ENCODE measurements at regions not wholly inside any gene's neighbourhood (a gene's known extent, or its start where the extent isn't known, plus 50 kb on each side); places are given as distances from the start of the nearest gene placed in this dataset.

DNA sequence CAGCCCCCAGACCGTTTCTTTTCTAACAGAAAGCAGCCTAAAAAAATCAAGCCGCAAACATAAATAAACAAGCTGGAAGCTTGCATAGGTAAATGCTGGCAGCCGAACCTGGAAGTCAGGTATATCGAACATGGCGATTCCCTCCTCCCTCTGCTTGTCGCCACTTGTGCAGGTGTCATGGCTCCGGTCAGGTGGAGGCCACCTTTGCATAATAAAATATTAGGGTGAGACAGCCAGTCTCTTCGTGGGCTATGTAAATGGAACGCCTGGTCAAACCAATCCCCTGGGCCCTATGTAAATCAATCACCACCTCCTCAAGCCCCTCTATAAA lies 223.9 kb upstream of the DAAM1 start:
- TF ChIP-seq BRCA1 (CRISPR knock-in tag; IDR thresholded peaks at IDR 0.05) (no peak), TGIF2 (CRISPR knock-in tag; IDR thresholded peaks at IDR 0.05) (no peak), EZH2 (conservative IDR thresholded peaks at IDR 0.05; ENCODE audit: low read depth, low read length) (no peak)
- TF ChIP-seq, protein P1, sequence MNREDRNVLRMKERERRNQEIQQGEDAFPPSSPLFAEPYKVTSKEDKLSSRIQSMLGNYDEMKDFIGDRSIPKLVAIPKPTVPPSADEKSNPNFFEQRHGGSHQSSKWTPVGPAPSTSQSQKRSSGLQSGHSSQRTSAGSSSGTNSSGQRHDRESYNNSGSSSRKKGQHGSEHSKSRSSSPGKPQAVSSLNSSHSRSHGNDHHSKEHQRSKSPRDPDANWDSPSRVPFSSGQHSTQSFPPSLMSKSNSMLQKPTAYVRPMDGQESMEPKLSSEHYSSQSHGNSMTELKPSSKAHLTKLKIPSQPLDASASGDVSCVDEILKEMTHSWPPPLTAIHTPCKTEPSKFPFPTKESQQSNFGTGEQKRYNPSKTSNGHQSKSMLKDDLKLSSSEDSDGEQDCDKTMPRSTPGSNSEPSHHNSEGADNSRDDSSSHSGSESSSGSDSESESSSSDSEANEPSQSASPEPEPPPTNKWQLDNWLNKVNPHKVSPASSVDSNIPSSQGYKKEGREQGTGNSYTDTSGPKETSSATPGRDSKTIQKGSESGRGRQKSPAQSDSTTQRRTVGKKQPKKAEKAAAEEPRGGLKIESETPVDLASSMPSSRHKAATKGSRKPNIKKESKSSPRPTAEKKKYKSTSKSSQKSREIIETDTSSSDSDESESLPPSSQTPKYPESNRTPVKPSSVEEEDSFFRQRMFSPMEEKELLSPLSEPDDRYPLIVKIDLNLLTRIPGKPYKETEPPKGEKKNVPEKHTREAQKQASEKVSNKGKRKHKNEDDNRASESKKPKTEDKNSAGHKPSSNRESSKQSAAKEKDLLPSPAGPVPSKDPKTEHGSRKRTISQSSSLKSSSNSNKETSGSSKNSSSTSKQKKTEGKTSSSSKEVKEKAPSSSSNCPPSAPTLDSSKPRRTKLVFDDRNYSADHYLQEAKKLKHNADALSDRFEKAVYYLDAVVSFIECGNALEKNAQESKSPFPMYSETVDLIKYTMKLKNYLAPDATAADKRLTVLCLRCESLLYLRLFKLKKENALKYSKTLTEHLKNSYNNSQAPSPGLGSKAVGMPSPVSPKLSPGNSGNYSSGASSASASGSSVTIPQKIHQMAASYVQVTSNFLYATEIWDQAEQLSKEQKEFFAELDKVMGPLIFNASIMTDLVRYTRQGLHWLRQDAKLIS (CRISPR knock-in tag; IDR thresholded peaks at IDR 0.05), result no peak
- TF ChIP-seq, protein P2, sequence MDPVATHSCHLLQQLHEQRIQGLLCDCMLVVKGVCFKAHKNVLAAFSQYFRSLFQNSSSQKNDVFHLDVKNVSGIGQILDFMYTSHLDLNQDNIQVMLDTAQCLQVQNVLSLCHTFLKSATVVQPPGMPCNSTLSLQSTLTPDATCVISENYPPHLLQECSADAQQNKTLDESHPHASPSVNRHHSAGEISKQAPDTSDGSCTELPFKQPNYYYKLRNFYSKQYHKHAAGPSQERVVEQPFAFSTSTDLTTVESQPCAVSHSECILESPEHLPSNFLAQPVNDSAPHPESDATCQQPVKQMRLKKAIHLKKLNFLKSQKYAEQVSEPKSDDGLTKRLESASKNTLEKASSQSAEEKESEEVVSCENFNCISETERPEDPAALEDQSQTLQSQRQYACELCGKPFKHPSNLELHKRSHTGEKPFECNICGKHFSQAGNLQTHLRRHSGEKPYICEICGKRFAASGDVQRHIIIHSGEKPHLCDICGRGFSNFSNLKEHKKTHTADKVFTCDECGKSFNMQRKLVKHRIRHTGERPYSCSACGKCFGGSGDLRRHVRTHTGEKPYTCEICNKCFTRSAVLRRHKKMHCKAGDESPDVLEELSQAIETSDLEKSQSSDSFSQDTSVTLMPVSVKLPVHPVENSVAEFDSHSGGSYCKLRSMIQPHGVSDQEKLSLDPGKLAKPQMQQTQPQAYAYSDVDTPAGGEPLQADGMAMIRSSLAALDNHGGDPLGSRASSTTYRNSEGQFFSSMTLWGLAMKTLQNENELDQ (CRISPR knock-in tag; IDR thresholded peaks at IDR 0.05; ENCODE audit: borderline replicate concordance), result no peak

Data from HepG2 (cell line).